Transverse colon (tissue), 4 donors: ENCODE measurements at regions not wholly inside any gene's neighbourhood (a gene's known extent, or its start where the extent isn't known, plus 50 kb on each side); places are given as distances from the start of the nearest gene placed in this dataset.

ENCODE experiments used
- CTCF ChIP-seq, 5 experiments: fragments of 200-600 bp in 3 of 5; fragments of 450-650 bp in 2 of 5; sonication (generic) in 3 of 5; IDR thresholded peaks; 1 replicate in 2 of 5; 2 replicates in 3 of 5; pipeline ENCODE4 v1.5.1; 2016 to 2017; ENCODE audit warnings: antibody characterized with exemption in 5 of 5, inconsistent platforms in 3 of 5, mild to moderate bottlenecking in 2 of 5, moderate library complexity in 1 of 5
- EP300 ChIP-seq: sonication (generic); formaldehyde crosslinking; IDR thresholded peaks from one replicate; pipeline ENCODE4 v1.6.1; 2017; ENCODE audit warnings: antibody characterized with exemption, low read depth
- POLR2A ChIP-seq: fragments of 450-650 bp; IDR thresholded peaks from one replicate; pipeline ENCODE4 v1.6.1; 2016; ENCODE audit warnings: antibody characterized with exemption, mild to moderate bottlenecking, moderate library complexity
- POLR2AphosphoS5 ChIP-seq, 3 donors: sonication (generic); formaldehyde crosslinking; IDR thresholded peaks; one replicate each; pipeline ENCODE4 v1.6.1; 2016; ENCODE audit warnings: antibody characterized with exemption in 3 of 3

DNA sequence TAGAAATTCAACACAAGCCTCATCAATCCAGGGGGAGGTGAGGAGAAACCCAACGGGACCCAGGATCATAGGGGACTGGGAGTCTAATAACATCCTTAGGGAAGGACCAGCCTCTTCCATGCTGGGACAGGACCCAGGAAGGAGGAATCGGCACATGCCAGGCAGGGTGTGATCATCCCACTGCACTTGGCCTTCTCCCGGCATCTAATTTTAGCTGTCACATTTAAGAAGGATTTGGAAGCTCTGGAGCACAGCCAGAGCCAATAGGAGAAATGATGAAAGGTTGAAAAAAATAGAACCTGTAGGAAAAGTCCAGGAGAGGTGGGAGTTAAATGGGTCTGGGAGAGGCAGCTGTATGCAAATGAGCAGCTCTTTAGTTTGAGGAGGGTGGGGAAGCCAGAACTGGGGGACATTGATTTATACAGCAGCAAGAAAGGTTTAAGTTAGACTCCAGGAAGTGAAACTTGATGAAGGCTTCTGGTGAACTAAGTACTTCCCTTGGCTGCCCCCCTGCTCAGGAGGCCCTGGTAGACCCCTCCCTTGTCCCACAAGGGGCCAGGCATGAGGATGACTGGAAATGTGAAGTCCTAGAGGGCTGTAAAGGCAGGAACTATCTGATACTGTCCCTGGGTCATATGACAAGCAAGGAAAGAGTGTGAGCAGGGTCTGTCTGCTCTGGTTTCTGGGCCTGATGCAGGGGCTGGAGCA, 260.3 kb downstream of the LRFN2 start:
- TF ChIP-seq POLR2A (no peak), EP300 (no peak), POLR2AphosphoS5 (IDR thresholded peaks at IDR 0.05) (no peak), CTCF (IDR thresholded peaks at IDR 0.05) (no peak)
